Osteoblast (primary cell): ENCODE measurements at regions not wholly inside any gene's neighbourhood (a gene's known extent, or its start where the extent isn't known, plus 50 kb on each side); places are given as distances from the start of the nearest gene placed in this dataset.

Experiments used
- DNase-seq: peaks from one replicate; pipeline ENCODE4 v3.0.0; 2011; ENCODE audit warnings: low spot score, mixed read lengths; ENCODE audit not compliant: insufficient read length; ENCODE audit errors: missing footprints
- H2AFZ ChIP-seq: 2 replicates; pipeline ENCODE4 v1.6.0; 2011; ENCODE audit warnings: mild to moderate bottlenecking, low read length
- H3K27ac ChIP-seq: 2 replicates; pipeline ENCODE4 v1.5.1; 2011; ENCODE audit warnings: mild to moderate bottlenecking, low read depth, low read length, moderate library complexity
- H3K27me3 ChIP-seq: 2 replicates; pipeline ENCODE4 v1.6.0; 2012; ENCODE audit warnings: mild to moderate bottlenecking, control low read depth, inconsistent platforms, low read length, moderate library complexity; ENCODE audit not compliant: insufficient read depth
- H3K36me3 ChIP-seq: 2 replicates; pipeline ENCODE4 v1.5.1; 2011; ENCODE audit warnings: mild to moderate bottlenecking, low read length, control low read depth, moderate library complexity; ENCODE audit not compliant: insufficient read depth
- H3K4me1 ChIP-seq: 2 replicates; pipeline ENCODE4 v1.5.1; 2011; ENCODE audit warnings: mild to moderate bottlenecking, low read length, control low read depth, moderate library complexity; ENCODE audit not compliant: insufficient read depth
- H3K4me2 ChIP-seq: 2 replicates; pipeline ENCODE4 v1.6.0; 2011; ENCODE audit warnings: mild to moderate bottlenecking, low read length; ENCODE audit not compliant: insufficient read depth
- H3K4me3 ChIP-seq: fragments of 200-600 bp; sonication (generic); 3 replicates; pipeline ENCODE4 v1.5.1; 2012; ENCODE audit warnings: mild to moderate bottlenecking, low read length, inconsistent platforms; ENCODE audit not compliant: insufficient read depth
- H3K79me2 ChIP-seq: 2 replicates; pipeline ENCODE4 v1.6.0; 2012; ENCODE audit warnings: mild to moderate bottlenecking, low read length, control low read depth, inconsistent platforms; ENCODE audit not compliant: insufficient read depth
- H3K9me3 ChIP-seq: 2 replicates; pipeline ENCODE4 v1.5.1; 2011; ENCODE audit warnings: low read depth, low read length, control low read depth
- H4K20me1 ChIP-seq: 2 replicates; pipeline ENCODE4 v1.6.0; 2012; ENCODE audit warnings: mild to moderate bottlenecking, low read length, control low read depth; ENCODE audit not compliant: insufficient read depth
- CTCF ChIP-seq: IDR thresholded peaks from 2 replicates; pipeline ENCODE4 v1.5.1; 2011; ENCODE audit warnings: mild to moderate bottlenecking, low read depth, low read length, moderate library complexity; ENCODE audit errors: extremely low read depth

- Histone ChIP-seq H3K27me3 (no peaks in the 10 kb centered on the region), H3K4me2 (no peak overlapping the region), H2AFZ (no peak overlapping the region), H3K4me3 (no peak overlapping the region), H3K79me2 (no peaks in the 10 kb centered on the region), H3K27ac (no peak overlapping the region), H3K9me3 (no peaks in the 10 kb centered on the region), H3K36me3 (no peaks in the 10 kb centered on the region), H3K4me1 (peaks cover 7% of the 10 kb centered on the region), H4K20me1 (no peaks in the 10 kb centered on the region)
- TF ChIP-seq CTCF: no peak
- DNase-seq: no peak
Observed at GRCh38 chr18:27778925-27779324, 398.0 kb downstream of the CDH2 start.

- Histone ChIP-seq H4K20me1 (no peaks in the 10 kb centered on the region), H3K4me2 (no peak overlapping the region), H2AFZ (no peak overlapping the region), H3K27me3 (no peaks in the 10 kb centered on the region), H3K4me3 (no peak overlapping the region), H3K79me2 (no peaks in the 10 kb centered on the region), H3K9me3 (no peaks in the 10 kb centered on the region), H3K27ac (no peak overlapping the region), H3K4me1 (peaks cover 7% of the 10 kb centered on the region), H3K36me3 (no peaks in the 10 kb centered on the region)
- peak; percentile 76 for TF ChIP-seq CTCF
- DNase-seq: no peak
Observed at GRCh38 chr18:27778441-27778840, 398.5 kb downstream of the CDH2 start.

GRCh38 chr18:27772081-27772480 is 404.8 kb downstream of the CDH2 start:
- Histone ChIP-seq H3K79me2 (no peaks in the 10 kb centered on the region), H3K27me3 (no peaks in the 10 kb centered on the region), H3K4me2 (no peak overlapping the region), H3K4me3 (no peak overlapping the region), H2AFZ (no peak overlapping the region), H3K27ac (no peak overlapping the region), H4K20me1 (no peaks in the 10 kb centered on the region), H3K4me1 (no peaks in the 10 kb centered on the region), H3K36me3 (no peaks in the 10 kb centered on the region), H3K9me3 (no peaks in the 10 kb centered on the region)
- no peak for TF ChIP-seq CTCF
- DNase-seq: no peak

GRCh38 chr18:27771571-27771970 is 405.4 kb downstream of the CDH2 start:
- Histone ChIP-seq H3K27ac (no peak overlapping the region), H4K20me1 (no peaks in the 10 kb centered on the region), H3K9me3 (no peaks in the 10 kb centered on the region), H3K27me3 (no peaks in the 10 kb centered on the region), H3K4me3 (no peak overlapping the region), H3K4me1 (no peaks in the 10 kb centered on the region), H3K36me3 (no peaks in the 10 kb centered on the region), H2AFZ (no peak overlapping the region), H3K4me2 (no peak overlapping the region), H3K79me2 (no peaks in the 10 kb centered on the region)
- no peak for DNase-seq
- TF ChIP-seq CTCF: no peak
